GM23338 (cell line): ENCODE measurements at regions not wholly inside any gene's neighbourhood (a gene's known extent, or its start where the extent isn't known, plus 50 kb on each side); places are given as distances from the start of the nearest gene placed in this dataset.

Experiments
- ATAC-seq: fragments of 200-7000 bp; cut with Tn5 transposase; 3 replicates; pipeline ENCODE4 v1.9.1; 2020
- DNase-seq: peaks from one replicate; pipeline ENCODE4 v3.0.0-alpha.2; 2015; ENCODE audit warnings: low spot score
- H2AFZ ChIP-seq: fragments of 200-600 bp; sonication (generic); 2 replicates; pipeline ENCODE4 v1.8.0; 2016; ENCODE audit warnings: antibody characterized with exemption, mild to moderate bottlenecking, moderate library complexity
- H3F3A ChIP-seq: fragments of 200-600 bp; sonication (generic); replicated peaks from 2 replicates; pipeline ENCODE4 v1.8.0; 2017; ENCODE audit warnings: antibody characterized with exemption, mixed run types, low read depth
- H3K27ac ChIP-seq: fragments of 200-600 bp; sonication (generic); 2 replicates; pipeline ENCODE4 v1.6.1; 2016; ENCODE audit warnings: low read depth
- H3K27me3 ChIP-seq: fragments of 200-600 bp; sonication (generic); 2 replicates; pipeline ENCODE4 v1.8.0; 2016; ENCODE audit warnings: mild to moderate bottlenecking, mixed run types, moderate library complexity; ENCODE audit not compliant: insufficient read depth
- H3K36me3 ChIP-seq: fragments of 200-600 bp; sonication (generic); 2 replicates; pipeline ENCODE4 v1.8.0; 2016; ENCODE audit warnings: mild to moderate bottlenecking; ENCODE audit not compliant: insufficient read depth
- H3K4me1 ChIP-seq: fragments of 200-600 bp; sonication (generic); 2 replicates; pipeline ENCODE4 v1.8.0; 2016; ENCODE audit warnings: mild to moderate bottlenecking, moderate library complexity; ENCODE audit not compliant: insufficient read depth
- H3K4me2 ChIP-seq: fragments of 200-600 bp; sonication (generic); 2 replicates; pipeline ENCODE4 v1.7.1; 2017; ENCODE audit warnings: mixed run types
- H3K4me3 ChIP-seq: fragments of 200-600 bp; sonication (generic); 2 replicates; pipeline ENCODE4 v1.6.1; 2016; ENCODE audit warnings: mixed run types
- H3K79me2 ChIP-seq: fragments of 200-600 bp; sonication (generic); replicated peaks from 2 replicates; pipeline ENCODE4 v1.8.0; 2017; ENCODE audit warnings: mild to moderate bottlenecking; ENCODE audit not compliant: insufficient read depth
- H3K9me2 ChIP-seq: fragments of 200-600 bp; sonication (generic); 2 replicates; pipeline ENCODE4 v1.8.0; 2017; ENCODE audit not compliant: insufficient read depth
- H4K20me1 ChIP-seq: fragments of 200-600 bp; sonication (generic); replicated peaks from 2 replicates; pipeline ENCODE4 v1.8.0; 2017; ENCODE audit warnings: mild to moderate bottlenecking; ENCODE audit not compliant: insufficient read depth
- H3K27ac Mint-ChIP-seq: 2 replicates; pipeline ENCODE4 v1.8.0; 2020; ENCODE audit warnings: inconsistent platforms, mild to moderate bottlenecking, moderate library complexity, mixed read lengths
- H3K27me3 Mint-ChIP-seq: 3 replicates; pipeline ENCODE4 v1.8.0; 2022; ENCODE audit warnings: low read depth, mild to moderate bottlenecking, moderate library complexity, mixed read lengths, inconsistent platforms; ENCODE audit not compliant: insufficient read depth, poor library complexity
- H3K36me3 Mint-ChIP-seq: 3 replicates; pipeline ENCODE4 v1.8.0; 2021; ENCODE audit warnings: low read depth, mild to moderate bottlenecking, inconsistent platforms, moderate library complexity, mixed read lengths
- H3K4me1 Mint-ChIP-seq: 3 replicates; pipeline ENCODE4 v1.8.0; 2020; ENCODE audit warnings: mild to moderate bottlenecking, inconsistent platforms, mixed read lengths
- H3K4me3 Mint-ChIP-seq: 3 replicates; pipeline ENCODE4 v1.8.0; 2021; ENCODE audit warnings: moderate library complexity, mild to moderate bottlenecking, inconsistent platforms, mixed read lengths
- H3K9me3 Mint-ChIP-seq: 3 replicates; pipeline ENCODE4 v1.8.0; 2020; ENCODE audit warnings: moderate library complexity, mild to moderate bottlenecking, inconsistent platforms, mixed read lengths
- CREB1 ChIP-seq: fragments of 250-450 bp; sonication (Bioruptor Pico); IDR thresholded peaks from 2 replicates; pipeline ENCODE4 v1.5.0; 2020; ENCODE audit warnings: low read depth, mild to moderate bottlenecking, moderate library complexity
- CTCF ChIP-seq, 2 experiments: fragments of 200-600 bp in 1 of 2; sonication (generic) in 1 of 2; conservative IDR thresholded peaks; 2 replicates each; pipeline versions ENCODE4 v1.5.1 to v1.6.1; 2016 to 2017; ENCODE audit warnings: antibody characterized with exemption in 2 of 2, low read depth in 2 of 2, mild to moderate bottlenecking in 2 of 2, moderate library complexity in 1 of 2
- ETS1 ChIP-seq: IDR thresholded peaks from 2 replicates; pipeline ENCODE4 v1.6.1; 2016; ENCODE audit warnings: antibody characterized with exemption
- EZH2phosphoT487 ChIP-seq: fragments of 200-600 bp; sonication (generic); IDR thresholded peaks from one replicate; pipeline ENCODE4 v1.8.1; 2018; ENCODE audit warnings: antibody characterized with exemption; ENCODE audit not compliant: unreplicated experiment
- JUNB ChIP-seq: IDR thresholded peaks from one replicate; pipeline ENCODE4 v1.6.1; 2016; ENCODE audit warnings: antibody characterized with exemption; ENCODE audit not compliant: unreplicated experiment
- POLR2AphosphoS5 ChIP-seq: IDR thresholded peaks from 2 replicates; pipeline ENCODE4 v1.6.1; 2016; ENCODE audit warnings: antibody characterized with exemption, low read depth
- STAT1 ChIP-seq: IDR thresholded peaks from one replicate; pipeline ENCODE4 v1.6.1; 2016; ENCODE audit warnings: antibody characterized with exemption; ENCODE audit not compliant: unreplicated experiment
- TF ChIP-seq, protein P1 (sequence below): fragments of 250-450 bp; sonication (Bioruptor Pico); IDR thresholded peaks from 2 replicates; pipeline ENCODE4 v1.5.0; 2020; ENCODE audit warnings: mild to moderate bottlenecking, moderate library complexity

DNA sequence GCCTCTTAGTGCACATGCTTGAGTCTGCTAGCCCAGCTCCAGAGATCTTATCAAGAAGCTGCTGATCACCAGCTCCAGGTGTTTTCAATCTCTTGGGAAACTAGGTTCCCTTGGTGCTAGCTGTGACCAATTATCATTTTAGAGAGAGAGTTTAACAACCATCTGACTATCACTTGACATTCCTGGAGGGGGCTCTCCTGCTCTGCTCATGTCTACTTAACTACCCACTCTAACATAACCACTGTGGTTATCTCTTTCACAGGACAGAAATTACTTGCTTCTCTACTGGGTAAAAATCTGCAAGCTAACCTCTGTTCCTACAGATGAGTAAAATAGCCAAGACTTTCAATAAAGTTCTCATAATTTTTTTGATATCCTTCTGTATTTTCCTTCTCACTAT, 823.4 kb upstream of the GJE1 start:
- no peak overlapping the region for H3K4me2 ChIP-seq
- peaks cover 11% of the 10 kb centered on the region; the same call in 2 of the 3 replicates for H3K4me1 Mint-ChIP-seq
- H4K20me1 ChIP-seq: no peaks in the 10 kb centered on the region
- no peak; the same call in 2 of the 3 replicates for ATAC-seq
- peaks cover 6% of the 10 kb centered on the region; the same call in 1 of the 2 replicates for H3K36me3 ChIP-seq
- H3K79me2 ChIP-seq: no peaks in the 10 kb centered on the region
- peak; percentile 43 for DNase-seq
- no peak overlapping the region for H3K4me3 ChIP-seq
- H3K27ac Mint-ChIP-seq: no peak overlapping the region
- no peak overlapping the region for H3K4me3 Mint-ChIP-seq
- H3K9me3 Mint-ChIP-seq: peaks cover 17% of the 10 kb centered on the region
- no peak overlapping the region for H3K27ac ChIP-seq
- H3F3A ChIP-seq: no peaks in the 10 kb centered on the region
- no peaks in the 10 kb centered on the region for H3K9me2 ChIP-seq
- peak; percentile 41 to 57 for TF ChIP-seq CTCF (conservative IDR thresholded peaks at IDR 0.05; ENCODE audit: low read depth in 2 of 2)
- TF ChIP-seq CREB1 (CRISPR knock-in tag): no peak
- TF ChIP-seq JUNB: no peak
- peaks cover 10% of the 10 kb centered on the region; the same call in 1 of the 2 replicates for H3K4me1 ChIP-seq
- peaks cover 18% of the 10 kb centered on the region for H3K36me3 Mint-ChIP-seq
- no peaks in the 10 kb centered on the region for H3K27me3 Mint-ChIP-seq
- peak overlapping the region; percentile 34; the same call in 1 of the 2 replicates for H2AFZ ChIP-seq
- no peaks in the 10 kb centered on the region for H3K27me3 ChIP-seq

GRCh38 chr6:141307309-141307998, 825.3 kb upstream of the GJE1 start:
- ATAC-seq (no peak), DNase-seq (no peak)
- H3K36me3 ChIP-seq: peaks cover 6% of the 10 kb centered on the region; the same call in 1 of the 2 replicates
- peaks cover 11% of the 10 kb centered on the region; the same call in 2 of the 3 replicates for H3K4me1 Mint-ChIP-seq
- H3K27me3 ChIP-seq: no peaks in the 10 kb centered on the region
- no peaks in the 10 kb centered on the region for H3K27me3 Mint-ChIP-seq
- peaks cover 18% of the 10 kb centered on the region for H3K36me3 Mint-ChIP-seq
- H3K9me2 ChIP-seq: no peaks in the 10 kb centered on the region
- no peak overlapping the region for H3K4me3 Mint-ChIP-seq
- H3K79me2 ChIP-seq: no peaks in the 10 kb centered on the region
- H3K4me1 ChIP-seq: peaks cover 10% of the 10 kb centered on the region; the same call in 1 of the 2 replicates
- no peak overlapping the region for H3K27ac ChIP-seq
- no peak overlapping the region for H3K27ac Mint-ChIP-seq
- H3K4me3 ChIP-seq: no peak overlapping the region
- H3F3A ChIP-seq: no peaks in the 10 kb centered on the region
- peaks cover 17% of the 10 kb centered on the region for H3K9me3 Mint-ChIP-seq
- no peaks in the 10 kb centered on the region for H4K20me1 ChIP-seq
- no peak overlapping the region for H3K4me2 ChIP-seq
- no peak overlapping the region for H2AFZ ChIP-seq
- TF ChIP-seq EZH2phosphoT487 (no peak), CREB1 (CRISPR knock-in tag) (no peak), CTCF (conservative IDR thresholded peaks at IDR 0.05; ENCODE audit: low read depth in 2 of 2) (no peak), STAT1 (no peak), ETS1 (no peak), POLR2AphosphoS5 (no peak)
- TF ChIP-seq, protein P1, sequence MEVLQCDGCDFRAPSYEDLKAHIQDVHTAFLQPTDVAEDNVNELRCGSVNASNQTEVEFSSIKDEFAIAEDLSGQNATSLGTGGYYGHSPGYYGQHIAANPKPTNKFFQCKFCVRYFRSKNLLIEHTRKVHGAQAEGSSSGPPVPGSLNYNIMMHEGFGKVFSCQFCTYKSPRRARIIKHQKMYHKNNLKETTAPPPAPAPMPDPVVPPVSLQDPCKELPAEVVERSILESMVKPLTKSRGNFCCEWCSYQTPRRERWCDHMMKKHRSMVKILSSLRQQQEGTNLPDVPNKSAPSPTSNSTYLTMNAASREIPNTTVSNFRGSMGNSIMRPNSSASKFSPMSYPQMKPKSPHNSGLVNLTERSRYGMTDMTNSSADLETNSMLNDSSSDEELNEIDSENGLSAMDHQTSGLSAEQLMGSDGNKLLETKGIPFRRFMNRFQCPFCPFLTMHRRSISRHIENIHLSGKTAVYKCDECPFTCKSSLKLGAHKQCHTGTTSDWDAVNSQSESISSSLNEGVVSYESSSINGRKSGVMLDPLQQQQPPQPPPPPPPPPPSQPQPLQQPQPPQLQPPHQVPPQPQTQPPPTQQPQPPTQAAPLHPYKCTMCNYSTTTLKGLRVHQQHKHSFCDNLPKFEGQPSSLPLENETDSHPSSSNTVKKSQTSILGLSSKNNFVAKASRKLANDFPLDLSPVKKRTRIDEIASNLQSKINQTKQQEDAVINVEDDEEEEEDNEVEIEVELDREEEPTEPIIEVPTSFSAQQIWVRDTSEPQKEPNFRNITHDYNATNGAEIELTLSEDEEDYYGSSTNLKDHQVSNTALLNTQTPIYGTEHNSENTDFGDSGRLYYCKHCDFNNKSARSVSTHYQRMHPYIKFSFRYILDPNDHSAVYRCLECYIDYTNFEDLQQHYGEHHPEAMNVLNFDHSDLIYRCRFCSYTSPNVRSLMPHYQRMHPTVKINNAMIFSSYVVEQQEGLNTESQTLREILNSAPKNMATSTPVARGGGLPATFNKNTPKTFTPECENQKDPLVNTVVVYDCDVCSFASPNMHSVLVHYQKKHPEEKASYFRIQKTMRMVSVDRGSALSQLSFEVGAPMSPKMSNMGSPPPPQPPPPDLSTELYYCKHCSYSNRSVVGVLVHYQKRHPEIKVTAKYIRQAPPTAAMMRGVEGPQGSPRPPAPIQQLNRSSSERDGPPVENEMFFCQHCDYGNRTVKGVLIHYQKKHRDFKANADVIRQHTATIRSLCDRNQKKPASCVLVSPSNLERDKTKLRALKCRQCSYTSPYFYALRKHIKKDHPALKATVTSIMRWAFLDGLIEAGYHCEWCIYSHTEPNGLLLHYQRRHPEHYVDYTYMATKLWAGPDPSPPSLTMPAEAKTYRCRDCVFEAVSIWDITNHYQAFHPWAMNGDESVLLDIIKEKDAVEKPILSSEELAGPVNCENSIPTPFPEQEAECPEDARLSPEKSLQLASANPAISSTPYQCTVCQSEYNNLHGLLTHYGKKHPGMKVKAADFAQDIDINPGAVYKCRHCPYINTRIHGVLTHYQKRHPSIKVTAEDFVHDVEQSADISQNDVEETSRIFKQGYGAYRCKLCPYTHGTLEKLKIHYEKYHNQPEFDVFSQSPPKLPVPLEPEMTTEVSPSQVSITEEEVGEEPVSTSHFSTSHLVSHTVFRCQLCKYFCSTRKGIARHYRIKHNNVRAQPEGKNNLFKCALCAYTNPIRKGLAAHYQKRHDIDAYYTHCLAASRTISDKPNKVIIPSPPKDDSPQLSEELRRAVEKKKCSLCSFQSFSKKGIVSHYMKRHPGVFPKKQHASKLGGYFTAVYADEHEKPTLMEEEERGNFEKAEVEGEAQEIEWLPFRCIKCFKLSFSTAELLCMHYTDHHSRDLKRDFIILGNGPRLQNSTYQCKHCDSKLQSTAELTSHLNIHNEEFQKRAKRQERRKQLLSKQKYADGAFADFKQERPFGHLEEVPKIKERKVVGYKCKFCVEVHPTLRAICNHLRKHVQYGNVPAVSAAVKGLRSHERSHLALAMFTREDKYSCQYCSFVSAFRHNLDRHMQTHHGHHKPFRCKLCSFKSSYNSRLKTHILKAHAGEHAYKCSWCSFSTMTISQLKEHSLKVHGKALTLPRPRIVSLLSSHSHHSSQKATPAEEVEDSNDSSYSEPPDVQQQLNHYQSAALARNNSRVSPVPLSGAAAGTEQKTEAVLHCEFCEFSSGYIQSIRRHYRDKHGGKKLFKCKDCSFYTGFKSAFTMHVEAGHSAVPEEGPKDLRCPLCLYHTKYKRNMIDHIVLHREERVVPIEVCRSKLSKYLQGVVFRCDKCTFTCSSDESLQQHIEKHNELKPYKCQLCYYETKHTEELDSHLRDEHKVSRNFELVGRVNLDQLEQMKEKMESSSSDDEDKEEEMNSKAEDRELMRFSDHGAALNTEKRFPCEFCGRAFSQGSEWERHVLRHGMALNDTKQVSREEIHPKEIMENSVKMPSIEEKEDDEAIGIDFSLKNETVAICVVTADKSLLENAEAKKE: no peak
